Tibial artery (tissue), 4 donors: ENCODE measurements at regions not wholly inside any gene's neighbourhood (a gene's known extent, or its start where the extent isn't known, plus 50 kb on each side); places are given as distances from the start of the nearest gene placed in this dataset.

Experiments used
- DNase-seq, 2 donors: peaks; one replicate each; pipeline ENCODE4 v3.0.0-alpha.2; 2019
- H3K27ac ChIP-seq, 2 donors: fragments of 200-600 bp; sonication (generic) in 1 of 2; 1 replicate in 1 of 2; 2 replicates in 1 of 2; pipeline ENCODE4 v1.5.1; 2018 to 2019; ENCODE audit warnings: mild to moderate bottlenecking in 1 of 2
- H3K27me3 ChIP-seq, 2 donors: fragments of 200-600 bp; sonication (generic) in 1 of 2; one replicate each; pipeline versions ENCODE4 v1.5.1 to v1.6.0; 2016 to 2019
- H3K36me3 ChIP-seq, 3 donors: fragments of 200-600 bp; sonication (generic) in 2 of 3; one replicate each; pipeline ENCODE4 v1.5.1; 2016 to 2019; ENCODE audit warnings: mild to moderate bottlenecking in 2 of 3
- H3K4me1 ChIP-seq, 4 donors: fragments of 200-600 bp; sonication (generic) in 2 of 4; 1 replicate in 3 of 4; 2 replicates in 1 of 4; pipeline ENCODE4 v1.5.1; 2016 to 2019
- H3K4me3 ChIP-seq, 2 donors: fragments of 200-600 bp; sonication (generic) in 1 of 2; 1 replicate in 1 of 2; 2 replicates in 1 of 2; pipeline ENCODE4 v1.5.1; 2018 to 2019; ENCODE audit warnings: mild to moderate bottlenecking in 2 of 2
- H3K9me3 ChIP-seq, 3 donors: fragments of 200-600 bp; sonication (generic) in 1 of 3; one replicate each; pipeline ENCODE4 v1.5.1; 2016 to 2019
- intact Hi-C: fragments of 100-400 bp; cut with DNase I; formaldehyde crosslinking; loops from one replicate; pipeline ENCODE4 v1.15.0; 2023; ENCODE audit warnings: low total_unique reads
- TF ChIP-seq, protein P1 (sequence below), 2 experiments: fragments of 200-600 bp in 1 of 2; fragments of 450-650 bp in 1 of 2; IDR thresholded peaks; one replicate each; pipeline ENCODE4 v1.5.1; 2017 to 2019; ENCODE audit warnings: antibody characterized with exemption in 2 of 2, mild to moderate bottlenecking in 1 of 2, moderate library complexity in 1 of 2

DNA sequence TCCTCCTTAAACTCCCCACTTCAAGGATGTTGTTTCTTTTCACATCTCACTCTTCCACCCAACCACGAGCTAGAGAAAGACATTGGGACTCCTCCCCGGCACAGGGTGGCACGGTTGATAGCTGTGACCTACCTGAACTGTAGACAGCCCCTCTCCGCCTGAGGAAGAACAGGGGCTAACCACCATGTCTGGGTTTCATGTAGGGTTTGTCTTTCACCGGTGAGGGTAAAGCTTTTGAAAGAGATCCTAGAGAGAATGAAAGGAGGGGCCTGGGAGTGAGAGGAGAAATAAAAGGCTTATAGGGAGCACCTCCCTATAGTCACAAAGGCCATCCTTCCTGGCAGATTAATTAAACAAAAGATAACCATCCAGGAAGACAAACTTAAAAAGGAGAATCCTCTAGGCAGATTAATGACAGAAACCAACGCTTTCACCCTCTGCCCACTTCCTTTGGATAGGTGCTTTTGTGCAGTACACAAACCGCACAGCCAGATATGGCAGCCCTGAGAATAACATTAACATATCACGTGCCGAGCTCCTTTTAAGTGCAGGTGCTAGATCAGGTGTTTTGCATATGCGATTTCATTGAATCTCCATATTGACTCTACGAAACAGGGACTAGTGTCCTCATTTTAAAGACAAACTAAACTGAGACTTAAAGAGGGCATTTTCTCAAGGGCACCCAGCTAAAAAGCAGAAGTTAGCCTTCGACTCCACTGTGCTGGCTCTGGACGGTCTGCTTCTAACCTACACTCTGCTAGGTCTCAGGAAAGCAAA is 178.1 kb upstream of the RUNX1 start:
- H3K27ac ChIP-seq, result no peak overlapping the region
- no peak overlapping the region for H3K4me3 ChIP-seq
- H3K4me1 ChIP-seq, result peaks cover 0 to 6% (median 0%) of the 10 kb centered on the region in 4 donors
- TF ChIP-seq, protein P1, sequence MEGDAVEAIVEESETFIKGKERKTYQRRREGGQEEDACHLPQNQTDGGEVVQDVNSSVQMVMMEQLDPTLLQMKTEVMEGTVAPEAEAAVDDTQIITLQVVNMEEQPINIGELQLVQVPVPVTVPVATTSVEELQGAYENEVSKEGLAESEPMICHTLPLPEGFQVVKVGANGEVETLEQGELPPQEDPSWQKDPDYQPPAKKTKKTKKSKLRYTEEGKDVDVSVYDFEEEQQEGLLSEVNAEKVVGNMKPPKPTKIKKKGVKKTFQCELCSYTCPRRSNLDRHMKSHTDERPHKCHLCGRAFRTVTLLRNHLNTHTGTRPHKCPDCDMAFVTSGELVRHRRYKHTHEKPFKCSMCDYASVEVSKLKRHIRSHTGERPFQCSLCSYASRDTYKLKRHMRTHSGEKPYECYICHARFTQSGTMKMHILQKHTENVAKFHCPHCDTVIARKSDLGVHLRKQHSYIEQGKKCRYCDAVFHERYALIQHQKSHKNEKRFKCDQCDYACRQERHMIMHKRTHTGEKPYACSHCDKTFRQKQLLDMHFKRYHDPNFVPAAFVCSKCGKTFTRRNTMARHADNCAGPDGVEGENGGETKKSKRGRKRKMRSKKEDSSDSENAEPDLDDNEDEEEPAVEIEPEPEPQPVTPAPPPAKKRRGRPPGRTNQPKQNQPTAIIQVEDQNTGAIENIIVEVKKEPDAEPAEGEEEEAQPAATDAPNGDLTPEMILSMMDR (IDR thresholded peaks at IDR 0.05), result no peak
- H3K27me3 ChIP-seq, result no peaks in the 10 kb centered on the region
- DNase-seq, result no peak
- H3K36me3 ChIP-seq, result no peaks in the 10 kb centered on the region
- no peaks in the 10 kb centered on the region for H3K9me3 ChIP-seq
- intact Hi-C loops, result no loop called here

DNA sequence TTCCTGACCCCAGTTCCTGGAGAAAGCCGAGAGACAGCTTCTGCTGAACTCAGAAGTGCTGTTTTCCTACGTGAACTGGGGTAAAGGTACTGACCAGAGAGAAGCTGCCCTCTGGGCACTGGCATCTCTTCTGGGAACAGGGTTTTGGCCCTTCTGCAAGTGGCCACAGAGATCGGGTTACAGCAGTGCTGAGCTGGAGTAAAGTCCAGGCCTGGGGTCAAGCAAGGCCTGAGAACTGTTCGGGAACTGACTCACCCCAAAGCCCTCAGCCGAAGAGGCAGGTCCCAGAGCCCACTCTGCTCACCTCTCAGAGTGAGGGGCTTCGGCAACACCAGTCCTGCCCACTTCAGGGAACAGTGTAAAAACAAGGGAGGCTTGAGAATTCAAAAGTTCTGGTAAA is 177.2 kb upstream of the RUNX1 start:
- Histone ChIP-seq H3K27ac (no peak overlapping the region), H3K9me3 (no peaks in the 10 kb centered on the region), H3K4me3 (no peak overlapping the region), H3K4me1 (peaks cover 0 to 6% (median 0%) of the 10 kb centered on the region in 4 donors), H3K27me3 (no peaks in the 10 kb centered on the region), H3K36me3 (no peaks in the 10 kb centered on the region)
- intact Hi-C loops, result no loop called here
- TF ChIP-seq, protein P1 (IDR thresholded peaks at IDR 0.05), result no peak
- no peak for DNase-seq

DNA sequence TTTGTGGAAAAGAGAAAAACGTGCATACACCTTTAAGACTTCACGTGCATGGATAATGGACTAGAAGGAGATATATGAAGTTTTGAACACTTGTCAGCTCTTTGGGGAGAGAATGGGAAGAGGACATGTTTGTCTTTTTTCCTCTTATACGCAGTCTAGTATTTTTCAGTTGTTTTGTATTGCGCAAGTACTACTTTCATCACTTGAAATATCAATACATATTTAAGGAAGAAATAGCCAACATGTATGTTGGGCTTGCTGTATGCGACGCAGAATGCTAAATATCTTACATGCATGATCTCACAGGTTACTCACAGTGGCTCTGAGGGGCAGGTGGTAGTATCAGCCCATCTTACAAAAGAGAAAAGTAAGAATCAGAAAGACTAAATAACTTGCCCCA is 176.5 kb upstream of the RUNX1 start:
- no peak overlapping the region for H3K27ac ChIP-seq
- H3K27me3 ChIP-seq, result no peaks in the 10 kb centered on the region
- DNase-seq, result no peak
- no peak overlapping the region for H3K4me3 ChIP-seq
- H3K9me3 ChIP-seq, result no peaks in the 10 kb centered on the region
- TF ChIP-seq, protein P1 (IDR thresholded peaks at IDR 0.05), result no peak
- H3K4me1 ChIP-seq, result peaks cover 0 to 6% (median 0%) of the 10 kb centered on the region in 4 donors
- no peaks in the 10 kb centered on the region for H3K36me3 ChIP-seq
- intact Hi-C loops, result no loop called here

GRCh38 chr21:35223480-35224156 is 174.5 kb upstream of the RUNX1 start:
- TF ChIP-seq, protein P1 (IDR thresholded peaks at IDR 0.05), result no peak
- intact Hi-C loops, result no loop called here
- DNase-seq, result no peak
- Histone ChIP-seq H3K4me1 (peaks cover 0 to 6% (median 0%) of the 10 kb centered on the region in 4 donors), H3K9me3 (no peaks in the 10 kb centered on the region), H3K4me3 (no peak overlapping the region), H3K27ac (no peak overlapping the region), H3K36me3 (no peaks in the 10 kb centered on the region), H3K27me3 (no peaks in the 10 kb centered on the region)

- Histone ChIP-seq H3K4me1 (peaks cover 0 to 6% (median 0%) of the 10 kb centered on the region in 4 donors), H3K4me3 (no peak overlapping the region), H3K9me3 (no peaks in the 10 kb centered on the region), H3K27me3 (no peaks in the 10 kb centered on the region), H3K36me3 (no peaks in the 10 kb centered on the region), H3K27ac (no peak overlapping the region)
- intact Hi-C loops, result no loop called here
- TF ChIP-seq, protein P1 (IDR thresholded peaks at IDR 0.05), result no peak
- DNase-seq, result no peak
These were observed 173.4 kb upstream of the RUNX1 start for GRCh38 chr21:35222541-35222941.
